Neutrophil (primary cell): ENCODE measurements at regions not wholly inside any gene's neighbourhood (a gene's known extent, or its start where the extent isn't known, plus 50 kb on each side); places are given as distances from the start of the nearest gene placed in this dataset.

Experiments used
- H3K27ac ChIP-seq: fragments of 200-600 bp; sonication (generic); 2 replicates; pipeline ENCODE4 v1.5.1; 2016; ENCODE audit warnings: mild to moderate bottlenecking, moderate library complexity
- H3K27me3 ChIP-seq: fragments of 200-600 bp; sonication (generic); 2 replicates; pipeline ENCODE4 v1.6.0; 2016; ENCODE audit warnings: mild to moderate bottlenecking
- H3K36me3 ChIP-seq: fragments of 200-600 bp; sonication (generic); 2 replicates; pipeline ENCODE4 v1.5.1; 2017
- H3K4me1 ChIP-seq, 2 experiments: fragments of 200-600 bp in 1 of 2; sonication (generic) in 1 of 2; 1 replicate in 1 of 2; 2 replicates in 1 of 2; pipeline versions ENCODE4 v1.5.1 to v1.6.1; 2013 to 2016; ENCODE audit warnings: low read depth in 1 of 2, low read length in 1 of 2, mild to moderate bottlenecking in 1 of 2, moderate library complexity in 1 of 2; ENCODE audit not compliant: control insufficient read depth in 1 of 2, insufficient read depth in 1 of 2
- H3K4me3 ChIP-seq, 2 experiments: fragments of 200-600 bp in 1 of 2; sonication (generic) in 1 of 2; 1 replicate in 1 of 2; 2 replicates in 1 of 2; pipeline ENCODE4 v1.5.1; 2013 to 2016; ENCODE audit warnings: low read depth in 1 of 2, low read length in 1 of 2, mild to moderate bottlenecking in 1 of 2, moderate library complexity in 1 of 2
- H3K9me3 ChIP-seq: fragments of 200-600 bp; sonication (generic); 2 replicates; pipeline ENCODE4 v1.5.1; 2016
- TF ChIP-seq, protein P1 (sequence below): fragments of 200-600 bp; sonication (generic); IDR thresholded peaks from 2 replicates; pipeline ENCODE4 v1.5.1; 2016; ENCODE audit warnings: antibody characterized with exemption

- Histone ChIP-seq H3K9me3 (no peaks in the 10 kb centered on the region), H3K4me1 (no peaks in the 10 kb centered on the region), H3K27me3 (no peaks in the 10 kb centered on the region), H3K27ac (no peak overlapping the region), H3K4me3 (no peak overlapping the region), H3K36me3 (no peaks in the 10 kb centered on the region)
- TF ChIP-seq, protein P1, sequence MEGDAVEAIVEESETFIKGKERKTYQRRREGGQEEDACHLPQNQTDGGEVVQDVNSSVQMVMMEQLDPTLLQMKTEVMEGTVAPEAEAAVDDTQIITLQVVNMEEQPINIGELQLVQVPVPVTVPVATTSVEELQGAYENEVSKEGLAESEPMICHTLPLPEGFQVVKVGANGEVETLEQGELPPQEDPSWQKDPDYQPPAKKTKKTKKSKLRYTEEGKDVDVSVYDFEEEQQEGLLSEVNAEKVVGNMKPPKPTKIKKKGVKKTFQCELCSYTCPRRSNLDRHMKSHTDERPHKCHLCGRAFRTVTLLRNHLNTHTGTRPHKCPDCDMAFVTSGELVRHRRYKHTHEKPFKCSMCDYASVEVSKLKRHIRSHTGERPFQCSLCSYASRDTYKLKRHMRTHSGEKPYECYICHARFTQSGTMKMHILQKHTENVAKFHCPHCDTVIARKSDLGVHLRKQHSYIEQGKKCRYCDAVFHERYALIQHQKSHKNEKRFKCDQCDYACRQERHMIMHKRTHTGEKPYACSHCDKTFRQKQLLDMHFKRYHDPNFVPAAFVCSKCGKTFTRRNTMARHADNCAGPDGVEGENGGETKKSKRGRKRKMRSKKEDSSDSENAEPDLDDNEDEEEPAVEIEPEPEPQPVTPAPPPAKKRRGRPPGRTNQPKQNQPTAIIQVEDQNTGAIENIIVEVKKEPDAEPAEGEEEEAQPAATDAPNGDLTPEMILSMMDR = no peak
These were observed 119.5 kb downstream of the TBX19 start for GRCh38 chr1:168400139-168400538.

DNA sequence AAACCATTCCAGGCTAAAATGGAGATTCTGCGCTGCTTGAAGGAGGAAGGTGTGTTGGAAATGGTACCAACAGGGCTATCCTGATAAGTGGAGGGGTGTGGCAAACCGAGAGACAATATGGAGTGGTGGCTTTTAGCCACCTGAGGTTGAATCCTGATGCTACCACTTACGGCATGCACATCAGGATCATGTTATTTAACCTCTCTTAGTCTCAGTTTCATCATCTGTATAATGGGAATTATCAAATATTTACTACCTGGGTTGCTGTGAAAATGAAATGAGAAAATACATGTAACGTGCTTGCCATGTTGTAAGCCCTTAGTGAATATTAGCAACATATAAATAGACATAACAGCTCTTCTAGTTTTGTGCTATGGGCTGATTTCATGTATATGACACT, 117.1 kb downstream of the TBX19 start:
- Histone ChIP-seq H3K27ac (no peak overlapping the region), H3K36me3 (no peaks in the 10 kb centered on the region), H3K4me3 (no peak overlapping the region), H3K27me3 (peaks cover 3% of the 10 kb centered on the region), H3K9me3 (no peaks in the 10 kb centered on the region), H3K4me1 (no peaks in the 10 kb centered on the region)
- TF ChIP-seq, protein P1 = no peak

DNA sequence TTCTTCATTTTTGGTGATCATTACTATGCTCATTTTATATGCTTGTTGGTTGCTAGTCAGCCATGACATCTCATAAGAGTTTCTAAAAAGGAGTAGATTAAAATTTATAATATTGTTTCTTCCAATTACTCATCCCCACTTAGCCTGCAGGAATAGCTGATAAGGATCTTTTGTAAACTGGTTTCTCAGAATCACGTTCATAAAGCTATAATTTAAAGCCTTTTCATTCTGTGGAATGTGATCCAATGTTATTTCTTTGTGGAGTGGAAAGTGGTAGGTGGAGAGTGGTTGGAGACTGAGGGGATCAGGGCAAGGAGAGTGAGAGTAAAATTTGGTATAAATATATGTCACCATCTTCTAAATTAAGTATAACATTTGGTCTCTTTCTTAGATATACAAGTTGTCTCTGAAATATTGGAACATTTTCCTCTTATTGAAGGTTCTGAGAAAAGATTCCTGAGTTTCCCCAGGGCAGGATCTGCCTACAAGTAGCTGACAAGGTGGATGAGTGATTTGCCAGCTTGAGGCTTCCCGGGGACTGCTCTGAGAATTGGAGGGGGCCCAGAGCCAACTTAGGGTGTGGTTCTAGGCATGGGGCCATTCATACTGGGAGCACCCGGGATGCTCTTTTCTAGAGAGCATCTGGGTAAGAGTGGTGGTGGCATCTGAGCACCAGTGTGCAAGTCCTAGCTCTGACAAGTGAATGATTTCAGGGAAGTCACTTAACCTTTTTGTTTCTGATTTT, 116.4 kb downstream of the TBX19 start:
- H3K9me3 ChIP-seq = no peaks in the 10 kb centered on the region
- TF ChIP-seq, protein P1 = no peak
- H3K27ac ChIP-seq = no peak overlapping the region
- H3K4me1 ChIP-seq = no peaks in the 10 kb centered on the region
- peaks cover 3% of the 10 kb centered on the region for H3K27me3 ChIP-seq
- H3K36me3 ChIP-seq = no peaks in the 10 kb centered on the region
- H3K4me3 ChIP-seq = no peak overlapping the region

GRCh38 chr1:168396508-168396907, 115.8 kb downstream of the TBX19 start:
- H3K4me1 ChIP-seq = no peaks in the 10 kb centered on the region
- no peak overlapping the region for H3K27ac ChIP-seq
- TF ChIP-seq, protein P1 = no peak
- no peaks in the 10 kb centered on the region for H3K36me3 ChIP-seq
- H3K27me3 ChIP-seq = peaks cover 3% of the 10 kb centered on the region
- H3K9me3 ChIP-seq = no peaks in the 10 kb centered on the region
- H3K4me3 ChIP-seq = no peak overlapping the region

GRCh38 chr1:168394858-168395257, 114.2 kb downstream of the TBX19 start:
- H3K27ac ChIP-seq = no peak overlapping the region
- no peaks in the 10 kb centered on the region for H3K36me3 ChIP-seq
- no peaks in the 10 kb centered on the region for H3K9me3 ChIP-seq
- no peak overlapping the region for H3K4me3 ChIP-seq
- H3K27me3 ChIP-seq = peaks cover 3% of the 10 kb centered on the region
- no peaks in the 10 kb centered on the region for H3K4me1 ChIP-seq
- TF ChIP-seq, protein P1 = no peak
